ENCODE measurements at regions not wholly inside any gene's neighbourhood (a gene's known extent, or its start where the extent isn't known, plus 50 kb on each side); places are given as distances from the start of the nearest gene placed in this dataset.

DNA sequence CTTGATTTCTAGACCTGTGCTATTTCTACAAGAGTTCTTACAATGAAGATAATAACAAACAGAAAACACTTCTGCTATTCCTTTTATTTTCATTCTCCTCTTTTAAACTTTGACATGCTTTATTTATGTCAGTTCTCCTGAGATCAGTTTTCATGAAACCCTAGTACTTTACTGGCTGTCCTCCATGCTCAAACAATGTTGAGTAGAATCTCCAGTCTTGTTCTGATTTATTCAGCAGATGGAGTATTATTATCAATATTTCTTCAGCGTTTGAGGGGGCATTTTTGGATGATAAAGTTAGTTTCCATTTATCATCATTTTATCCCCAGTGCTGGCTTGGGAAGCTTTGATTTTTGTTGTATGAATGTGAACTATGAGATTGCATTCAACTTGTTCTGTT, 85.9 kb upstream of the WARS2 start:
- H3K9me3 ChIP-seq = no peaks in the 10 kb centered on the region
- no peak overlapping the region for H3K27ac ChIP-seq
- H3K27me3 ChIP-seq = no peaks in the 10 kb centered on the region
- no peaks in the 10 kb centered on the region for H3K36me3 ChIP-seq
- intact Hi-C loops (cut with DNase I) = no loop called here
- WGBS, 2 donors = 86 to 93% methylated on average over 1 of the region's 1 CpG
- DNase-seq = no peak
- TF ChIP-seq, protein P1, sequence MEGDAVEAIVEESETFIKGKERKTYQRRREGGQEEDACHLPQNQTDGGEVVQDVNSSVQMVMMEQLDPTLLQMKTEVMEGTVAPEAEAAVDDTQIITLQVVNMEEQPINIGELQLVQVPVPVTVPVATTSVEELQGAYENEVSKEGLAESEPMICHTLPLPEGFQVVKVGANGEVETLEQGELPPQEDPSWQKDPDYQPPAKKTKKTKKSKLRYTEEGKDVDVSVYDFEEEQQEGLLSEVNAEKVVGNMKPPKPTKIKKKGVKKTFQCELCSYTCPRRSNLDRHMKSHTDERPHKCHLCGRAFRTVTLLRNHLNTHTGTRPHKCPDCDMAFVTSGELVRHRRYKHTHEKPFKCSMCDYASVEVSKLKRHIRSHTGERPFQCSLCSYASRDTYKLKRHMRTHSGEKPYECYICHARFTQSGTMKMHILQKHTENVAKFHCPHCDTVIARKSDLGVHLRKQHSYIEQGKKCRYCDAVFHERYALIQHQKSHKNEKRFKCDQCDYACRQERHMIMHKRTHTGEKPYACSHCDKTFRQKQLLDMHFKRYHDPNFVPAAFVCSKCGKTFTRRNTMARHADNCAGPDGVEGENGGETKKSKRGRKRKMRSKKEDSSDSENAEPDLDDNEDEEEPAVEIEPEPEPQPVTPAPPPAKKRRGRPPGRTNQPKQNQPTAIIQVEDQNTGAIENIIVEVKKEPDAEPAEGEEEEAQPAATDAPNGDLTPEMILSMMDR (IDR thresholded peaks at IDR 0.05) = no peak
- no peak for TF ChIP-seq EP300 (IDR thresholded peaks at IDR 0.05)
- no peak for TF ChIP-seq POLR2A (IDR thresholded peaks at IDR 0.05)
- no peak for TF ChIP-seq POLR2AphosphoS5 (IDR thresholded peaks at IDR 0.05)
- H3K4me3 ChIP-seq = no peak overlapping the region
- H3K4me1 ChIP-seq = peaks cover 0 to 29% (median 9%) of the 10 kb centered on the region in 4 donors

DNA sequence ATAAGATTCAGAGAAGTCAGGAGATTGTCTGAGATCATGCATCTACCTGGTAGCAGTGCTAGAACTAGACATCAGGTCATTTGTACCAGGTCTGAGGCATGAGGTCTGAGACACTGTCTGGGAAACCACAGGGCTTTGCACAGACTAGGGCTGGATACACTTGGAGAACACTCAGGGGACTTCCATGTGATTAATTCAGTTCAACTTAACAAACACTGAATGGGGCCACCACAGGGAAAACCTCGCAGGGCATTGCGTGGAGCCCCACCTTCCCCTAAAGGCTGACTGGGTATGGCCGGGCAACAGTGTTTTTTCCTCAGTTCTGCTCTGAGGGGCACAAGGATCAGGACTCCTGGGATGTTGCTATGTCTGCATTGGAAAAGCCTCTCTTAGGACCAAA, 86.5 kb upstream of the WARS2 start:
- Histone ChIP-seq H3K27ac (no peak overlapping the region), H3K4me1 (peaks cover 0 to 29% (median 9%) of the 10 kb centered on the region in 4 donors), H3K4me3 (no peak overlapping the region), H3K27me3 (no peaks in the 10 kb centered on the region), H3K9me3 (no peaks in the 10 kb centered on the region), H3K36me3 (no peaks in the 10 kb centered on the region)
- no peak for DNase-seq
- intact Hi-C loops (cut with DNase I) = no loop called here
- no peak for TF ChIP-seq POLR2AphosphoS5 (IDR thresholded peaks at IDR 0.05)
- TF ChIP-seq EP300 (IDR thresholded peaks at IDR 0.05) = no peak
- TF ChIP-seq, protein P1 (IDR thresholded peaks at IDR 0.05) = no peak
- TF ChIP-seq POLR2A (IDR thresholded peaks at IDR 0.05) = no peak
- WGBS, 2 donors = 88 to 94% methylated on average over 3 of the region's 3 CpGs

DNA sequence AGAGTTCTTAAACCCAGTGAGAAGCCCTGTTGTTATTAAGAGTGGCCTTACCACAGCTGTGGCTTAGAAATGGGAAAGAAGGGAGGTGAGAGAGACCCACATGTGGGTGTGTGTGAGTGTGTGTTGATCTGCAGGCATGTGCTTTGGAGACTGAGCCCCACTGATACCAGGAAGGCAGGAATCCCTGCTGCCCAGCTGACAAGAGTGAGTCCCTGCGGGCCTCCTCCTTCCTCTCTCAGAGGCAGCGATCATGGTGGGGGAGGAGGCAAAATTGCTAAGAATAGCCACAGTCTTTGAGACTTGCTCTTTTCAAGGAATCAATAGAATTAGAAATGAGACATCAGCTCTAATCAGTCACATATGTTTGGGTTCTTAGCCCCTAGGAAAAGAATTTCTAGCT, 87.0 kb upstream of the WARS2 start:
- TF ChIP-seq EP300 (IDR thresholded peaks at IDR 0.05) (no peak), POLR2AphosphoS5 (IDR thresholded peaks at IDR 0.05) (no peak), POLR2A (IDR thresholded peaks at IDR 0.05) (no peak)
- TF ChIP-seq, protein P1 (IDR thresholded peaks at IDR 0.05) = no peak
- no peaks in the 10 kb centered on the region for H3K9me3 ChIP-seq
- WGBS, 2 donors = 81 to 99% methylated on average over 2 of the region's 2 CpGs
- H3K27me3 ChIP-seq = no peaks in the 10 kb centered on the region
- no peak overlapping the region for H3K4me3 ChIP-seq
- intact Hi-C loops (cut with DNase I) = no loop called here
- H3K4me1 ChIP-seq = peaks cover 0 to 29% (median 9%) of the 10 kb centered on the region in 4 donors
- H3K36me3 ChIP-seq = no peaks in the 10 kb centered on the region
- no peak overlapping the region for H3K27ac ChIP-seq
- no peak for DNase-seq

DNA sequence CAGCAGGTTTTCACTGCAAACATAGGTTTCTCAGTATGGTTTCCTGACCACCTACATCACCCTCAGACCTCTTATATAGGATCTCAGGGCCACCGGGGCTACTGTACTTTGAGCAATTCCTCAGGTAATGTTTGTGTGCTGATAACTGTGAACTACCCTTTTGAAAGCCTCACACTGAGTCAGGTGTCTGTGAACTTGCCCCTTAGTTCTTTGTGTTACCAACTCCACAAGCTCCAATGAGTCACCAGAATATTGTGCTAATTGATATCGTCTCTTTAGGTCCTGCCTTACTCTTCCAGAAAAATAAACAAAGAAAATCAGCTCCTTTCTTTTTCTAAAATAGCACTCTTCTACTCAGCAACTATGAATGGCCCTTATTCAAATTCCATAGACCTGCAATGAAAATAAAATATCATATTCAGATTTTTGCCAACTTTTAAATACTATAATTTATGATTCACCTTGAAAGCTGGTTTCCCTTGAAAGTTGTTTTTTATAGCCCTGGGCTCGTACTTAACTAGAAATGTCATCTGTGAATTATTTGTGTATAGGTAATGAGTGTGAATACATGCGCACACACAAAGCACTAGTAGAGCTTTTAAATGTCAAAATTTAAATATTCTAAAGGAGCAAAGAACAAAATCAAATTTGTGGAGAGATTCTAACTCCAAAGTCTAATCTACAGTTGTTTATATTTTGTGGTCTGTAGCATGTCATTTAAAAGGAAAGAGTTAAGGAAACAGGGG, 88.1 kb upstream of the WARS2 start:
- Histone ChIP-seq H3K4me1 (peaks cover 0 to 29% (median 9%) of the 10 kb centered on the region in 4 donors), H3K9me3 (no peaks in the 10 kb centered on the region)
- TF ChIP-seq POLR2A (IDR thresholded peaks at IDR 0.05) = no peak
- TF ChIP-seq POLR2AphosphoS5 (IDR thresholded peaks at IDR 0.05) = no peak

DNA sequence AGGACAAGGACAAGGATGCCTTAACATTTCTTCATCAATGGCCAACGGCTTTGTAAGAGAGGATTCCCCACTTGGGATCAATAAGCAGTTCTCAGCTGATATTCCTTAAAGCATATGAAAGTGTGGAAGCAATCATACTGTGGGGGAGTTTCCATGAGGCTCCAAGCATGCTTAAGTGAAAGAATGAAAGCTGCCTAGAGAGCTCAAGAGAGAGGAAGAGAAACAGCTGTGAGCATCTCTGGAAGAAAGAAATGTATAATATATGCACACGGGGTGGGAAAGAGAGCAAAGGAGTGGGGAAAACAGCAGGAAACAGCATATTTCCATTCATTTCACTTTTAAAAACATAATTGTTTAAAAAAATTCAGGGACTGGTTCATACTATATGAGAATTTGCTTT, 94.7 kb upstream of the WARS2 start:
- no peaks in the 10 kb centered on the region for H3K4me1 ChIP-seq
- TF ChIP-seq POLR2A (IDR thresholded peaks at IDR 0.05) (no peak), EP300 (IDR thresholded peaks at IDR 0.05) (no peak)
- no peak overlapping the region for H3K4me3 ChIP-seq
- WGBS, 2 donors = 81 to 89% methylated on average over 2 of the region's 2 CpGs
- H3K36me3 ChIP-seq = no peaks in the 10 kb centered on the region
- H3K27me3 ChIP-seq = no peaks in the 10 kb centered on the region
- no peak for DNase-seq
- no peaks in the 10 kb centered on the region for H3K9me3 ChIP-seq
- no peak overlapping the region for H3K27ac ChIP-seq
- intact Hi-C loops (cut with DNase I) = no loop called here

More for the DNA sequence above, 88.1 kb upstream of the WARS2 start:
- Histone ChIP-seq H3K4me3 (no peak overlapping the region), H3K27ac (no peak overlapping the region), H3K27me3 (no peaks in the 10 kb centered on the region), H3K36me3 (no peaks in the 10 kb centered on the region)
- intact Hi-C loops (cut with DNase I) = no loop called here
- 83 to 85% methylated on average over 4 of the region's 4 CpGs for WGBS, 2 donors
- no peak for DNase-seq

DNA sequence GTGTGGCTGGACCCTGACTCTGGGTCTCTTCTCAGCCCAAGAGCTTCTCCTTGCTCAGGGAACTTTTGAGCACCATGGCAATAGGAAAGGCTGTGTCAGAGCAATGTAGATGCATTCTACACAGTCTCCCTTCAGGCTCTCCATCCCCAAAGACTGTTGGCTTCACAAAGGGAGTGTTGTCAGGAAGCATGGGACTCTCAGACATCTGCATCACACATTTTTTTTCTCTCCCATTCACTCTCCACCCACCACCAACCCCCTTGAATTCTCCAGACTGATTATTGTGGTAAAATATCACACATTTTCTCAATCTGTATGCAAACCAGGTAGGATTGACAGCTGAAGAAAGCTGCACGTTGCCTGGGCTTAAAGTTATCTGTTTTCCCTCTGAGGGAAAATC, 105.4 kb upstream of the WARS2 start:
- H3K4me3 ChIP-seq = no peak overlapping the region
- no peaks in the 10 kb centered on the region for H3K36me3 ChIP-seq
- H3K9me3 ChIP-seq = no peaks in the 10 kb centered on the region
- H3K27ac ChIP-seq = no peak overlapping the region
- intact Hi-C loops (cut with DNase I) = no loop called here
- TF ChIP-seq POLR2A (IDR thresholded peaks at IDR 0.05) = no peak
- TF ChIP-seq EP300 (IDR thresholded peaks at IDR 0.05) = no peak
- TF ChIP-seq, protein P1 (IDR thresholded peaks at IDR 0.05) = no peak
- TF ChIP-seq POLR2AphosphoS5 (IDR thresholded peaks at IDR 0.05) = no peak
- 68 to 73% methylated on average over 1 of the region's 1 CpG for WGBS, 2 donors
- H3K27me3 ChIP-seq = no peaks in the 10 kb centered on the region
- no peaks in the 10 kb centered on the region for H3K4me1 ChIP-seq
- no peak for DNase-seq
